ENCODE measurements at regions not wholly inside any gene's neighbourhood (a gene's known extent, or its start where the extent isn't known, plus 50 kb on each side); places are given as distances from the start of the nearest gene placed in this dataset.

GRCh38 chr10:85250304-85250703 lies 921.9 kb downstream of the CCSER2 start:
- intact Hi-C loops (cut with DNase I) = no loop called here
- Histone ChIP-seq H3K27ac (no peak overlapping the region), H3K4me1 (no peaks in the 10 kb centered on the region), H3K27me3 (no peaks in the 10 kb centered on the region), H3K9me3 (no peaks in the 10 kb centered on the region), H3K36me3 (replicated peaks in 1 of 2; ENCODE audit: insufficient read depth in 1 of 2, low read depth in 2 of 2) (no peaks in the 10 kb centered on the region), H3K4me3 (no peak overlapping the region)
- ATAC-seq (no peak), DNase-seq (no peak)
- WGBS, 2 donors = 67 to 78% methylated on average over 5 of the region's 5 CpGs
- TF ChIP-seq, protein P1, sequence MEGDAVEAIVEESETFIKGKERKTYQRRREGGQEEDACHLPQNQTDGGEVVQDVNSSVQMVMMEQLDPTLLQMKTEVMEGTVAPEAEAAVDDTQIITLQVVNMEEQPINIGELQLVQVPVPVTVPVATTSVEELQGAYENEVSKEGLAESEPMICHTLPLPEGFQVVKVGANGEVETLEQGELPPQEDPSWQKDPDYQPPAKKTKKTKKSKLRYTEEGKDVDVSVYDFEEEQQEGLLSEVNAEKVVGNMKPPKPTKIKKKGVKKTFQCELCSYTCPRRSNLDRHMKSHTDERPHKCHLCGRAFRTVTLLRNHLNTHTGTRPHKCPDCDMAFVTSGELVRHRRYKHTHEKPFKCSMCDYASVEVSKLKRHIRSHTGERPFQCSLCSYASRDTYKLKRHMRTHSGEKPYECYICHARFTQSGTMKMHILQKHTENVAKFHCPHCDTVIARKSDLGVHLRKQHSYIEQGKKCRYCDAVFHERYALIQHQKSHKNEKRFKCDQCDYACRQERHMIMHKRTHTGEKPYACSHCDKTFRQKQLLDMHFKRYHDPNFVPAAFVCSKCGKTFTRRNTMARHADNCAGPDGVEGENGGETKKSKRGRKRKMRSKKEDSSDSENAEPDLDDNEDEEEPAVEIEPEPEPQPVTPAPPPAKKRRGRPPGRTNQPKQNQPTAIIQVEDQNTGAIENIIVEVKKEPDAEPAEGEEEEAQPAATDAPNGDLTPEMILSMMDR (IDR thresholded peaks at IDR 0.05) = no peak
- no peak for TF ChIP-seq POLR2A (IDR thresholded peaks at IDR 0.05)

DNA sequence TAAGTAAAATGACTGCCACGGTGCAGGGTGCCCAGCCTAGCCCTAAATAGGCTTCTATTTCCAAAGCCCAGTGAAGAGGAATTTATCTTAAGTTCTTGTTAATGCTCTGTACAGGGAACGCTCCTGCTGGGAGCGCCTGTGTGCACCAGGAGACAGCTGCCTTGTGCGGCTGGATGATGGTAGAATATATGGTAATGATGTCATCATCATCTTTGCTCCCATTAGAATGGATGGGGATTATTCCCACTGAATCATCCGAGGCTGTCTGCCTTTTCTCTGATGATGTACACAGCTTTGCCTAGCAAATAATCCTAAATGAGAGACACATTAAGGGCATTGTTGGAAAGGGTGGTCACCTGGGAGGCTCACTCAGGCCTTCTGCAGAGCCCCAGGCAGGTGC lies 928.1 kb downstream of the CCSER2 start:
- ATAC-seq = no peak
- Histone ChIP-seq H3K27ac (no peak overlapping the region), H3K36me3 (replicated peaks in 1 of 2; ENCODE audit: insufficient read depth in 1 of 2, low read depth in 2 of 2) (no peaks in the 10 kb centered on the region), H3K4me1 (no peaks in the 10 kb centered on the region), H3K4me3 (no peak overlapping the region), H3K27me3 (no peaks in the 10 kb centered on the region), H3K9me3 (no peaks in the 10 kb centered on the region)
- no peak for TF ChIP-seq POLR2A (IDR thresholded peaks at IDR 0.05)
- TF ChIP-seq, protein P1 (IDR thresholded peaks at IDR 0.05) = no peak
- 78 to 84% methylated on average over 5 of the region's 5 CpGs for WGBS, 2 donors
- DNase-seq = no peak
- intact Hi-C loops (cut with DNase I) = no loop called here

- Histone ChIP-seq H3K27me3 (no peaks in the 10 kb centered on the region), H3K27ac (no peak overlapping the region), H3K9me3 (no peaks in the 10 kb centered on the region), H3K4me3 (no peak overlapping the region), H3K4me1 (no peaks in the 10 kb centered on the region), H3K36me3 (replicated peaks in 1 of 2; ENCODE audit: insufficient read depth in 1 of 2, low read depth in 2 of 2) (no peaks in the 10 kb centered on the region)
- no peak for ATAC-seq
- no peak for DNase-seq
- TF ChIP-seq POLR2A (IDR thresholded peaks at IDR 0.05) = no peak
- TF ChIP-seq, protein P1 (IDR thresholded peaks at IDR 0.05) = no peak
- 30 to 48% methylated on average over 4 of the region's 4 CpGs for WGBS, 2 donors
- intact Hi-C loops (cut with DNase I) = no loop called here
These were observed 931.5 kb downstream of the CCSER2 start for GRCh38 chr10:85259908-85260307.

DNA sequence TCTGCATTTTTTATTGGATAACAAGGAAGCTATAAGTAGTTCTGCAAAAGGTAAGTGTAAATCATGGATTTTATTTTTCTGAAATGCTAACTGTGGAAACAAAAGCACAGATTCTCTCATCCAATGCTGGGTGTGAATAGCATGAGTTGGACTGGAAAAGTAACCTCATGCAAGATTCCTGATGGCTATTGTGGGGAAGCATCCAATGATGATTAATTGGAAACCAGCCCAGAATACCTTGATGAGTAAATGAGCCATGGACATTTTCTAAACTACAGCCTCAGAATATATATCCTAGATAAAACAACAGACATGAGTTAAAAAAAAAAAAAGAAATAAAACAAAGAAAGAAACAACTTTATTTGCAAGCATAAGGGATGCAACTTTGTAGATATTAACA lies 934.6 kb downstream of the CCSER2 start:
- Histone ChIP-seq H3K4me1 (no peaks in the 10 kb centered on the region), H3K36me3 (replicated peaks in 1 of 2; ENCODE audit: insufficient read depth in 1 of 2, low read depth in 2 of 2) (no peaks in the 10 kb centered on the region), H3K9me3 (no peaks in the 10 kb centered on the region), H3K27me3 (no peaks in the 10 kb centered on the region), H3K4me3 (no peak overlapping the region), H3K27ac (no peak overlapping the region)
- ATAC-seq (no peak), DNase-seq (no peak)
- TF ChIP-seq, protein P1 (IDR thresholded peaks at IDR 0.05) = no peak
- TF ChIP-seq POLR2A (IDR thresholded peaks at IDR 0.05) = no peak
- intact Hi-C loops (cut with DNase I) = no loop called here

DNA sequence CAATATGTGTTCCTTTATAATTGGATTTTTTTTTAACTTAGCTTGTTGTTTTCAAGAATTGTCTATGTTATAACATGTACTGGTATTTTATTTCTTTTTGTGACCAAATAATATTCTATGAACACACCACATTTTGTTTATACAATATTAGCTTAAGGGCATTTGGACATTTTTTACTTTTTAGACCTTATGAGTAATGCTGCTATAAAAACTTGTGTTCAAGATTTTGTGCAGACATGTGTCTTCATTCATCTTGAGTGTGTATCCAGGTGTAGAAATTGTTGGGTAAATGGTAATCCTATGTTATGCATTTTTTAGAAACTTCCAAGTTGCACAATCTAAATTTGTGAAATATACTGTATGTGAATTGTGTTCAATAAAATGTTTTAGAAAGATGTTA lies 936.7 kb downstream of the CCSER2 start:
- no peak for DNase-seq
- no peak for ATAC-seq
- Histone ChIP-seq H3K9me3 (no peaks in the 10 kb centered on the region), H3K4me3 (no peak overlapping the region), H3K27me3 (no peaks in the 10 kb centered on the region), H3K4me1 (no peaks in the 10 kb centered on the region), H3K36me3 (replicated peaks in 1 of 2; ENCODE audit: insufficient read depth in 1 of 2, low read depth in 2 of 2) (no peaks in the 10 kb centered on the region), H3K27ac (no peak overlapping the region)
- no peak for TF ChIP-seq POLR2A (IDR thresholded peaks at IDR 0.05)
- TF ChIP-seq, protein P1 (IDR thresholded peaks at IDR 0.05) = no peak
- intact Hi-C loops (cut with DNase I) = no loop called here
